HG03565 (cell line): ENCODE measurements at regions not wholly inside any gene's neighbourhood (a gene's known extent, or its start where the extent isn't known, plus 50 kb on each side); places are given as distances from the start of the nearest gene placed in this dataset.
"Not testable (repeated sequence)": the region's sequence is repeated elsewhere in the genome, so short reads cannot be mapped to it uniquely, and the experiment has no call there.

Source experiments
- ATAC-seq: cut with Tn5 transposase; IDR thresholded peaks from one replicate; pipeline ENCODE4 v1.9.1; 2021; ENCODE audit warnings: mild to moderate bottlenecking, moderate library complexity; ENCODE audit not compliant: unreplicated experiment

DNA sequence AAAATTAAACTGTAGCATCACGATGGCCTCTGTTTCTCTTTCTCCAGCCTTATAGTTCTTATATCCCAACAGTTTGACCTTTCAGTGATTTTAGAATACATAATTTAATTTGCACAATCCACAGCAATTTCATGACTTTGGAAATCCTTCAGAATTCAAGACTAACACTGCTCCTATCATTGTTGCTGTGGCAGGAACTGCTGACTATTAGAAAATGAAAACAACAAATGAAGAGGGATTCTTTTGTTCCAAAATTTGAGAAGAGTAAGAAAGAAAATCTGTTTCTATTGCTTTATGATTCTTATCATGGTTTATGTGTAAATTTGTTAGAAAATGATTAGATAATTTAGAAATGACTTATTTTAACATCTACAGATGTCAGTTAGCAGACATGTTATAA, 604.0 kb upstream of the ADGRB3 start:
- no peak for ATAC-seq

DNA sequence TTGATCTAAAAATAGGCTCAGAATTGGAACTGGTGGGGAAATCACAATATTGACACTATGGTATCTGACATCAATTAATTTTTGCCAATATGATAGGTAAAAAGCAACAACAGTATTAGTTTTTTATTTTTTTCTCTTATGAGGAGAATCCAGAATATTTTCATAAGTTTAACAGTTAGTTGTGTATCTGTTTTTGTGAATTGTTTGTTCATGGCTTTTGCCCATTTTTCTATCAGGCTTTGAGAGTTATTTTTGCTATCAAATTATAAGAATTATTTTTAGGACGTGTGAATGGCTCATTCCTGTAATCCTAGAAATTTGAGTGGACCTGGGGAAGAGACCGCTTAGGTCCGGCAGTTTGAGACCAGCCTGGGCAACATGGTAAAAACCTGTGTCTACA, 608.6 kb upstream of the ADGRB3 start:
- ATAC-seq: no peak

DNA sequence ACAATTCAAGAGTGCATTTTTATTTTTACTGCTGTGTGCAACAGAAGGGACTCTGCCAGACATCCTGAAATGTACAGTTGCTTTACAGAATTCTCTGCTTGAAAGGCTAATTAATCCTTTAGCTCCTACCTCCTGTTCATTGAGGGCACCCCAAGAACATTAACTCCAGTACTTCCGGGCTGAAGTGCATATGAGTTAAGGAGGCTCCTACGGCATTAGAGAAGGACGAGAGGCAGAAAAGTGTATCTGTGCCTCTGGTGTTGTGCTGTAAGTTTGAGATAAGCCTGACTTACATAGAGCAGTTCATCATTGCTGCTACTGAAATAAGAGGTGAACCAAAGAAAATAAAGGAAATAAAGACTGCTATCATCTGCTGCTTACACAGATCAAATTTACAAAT, 609.3 kb upstream of the ADGRB3 start:
- no peak for ATAC-seq

DNA sequence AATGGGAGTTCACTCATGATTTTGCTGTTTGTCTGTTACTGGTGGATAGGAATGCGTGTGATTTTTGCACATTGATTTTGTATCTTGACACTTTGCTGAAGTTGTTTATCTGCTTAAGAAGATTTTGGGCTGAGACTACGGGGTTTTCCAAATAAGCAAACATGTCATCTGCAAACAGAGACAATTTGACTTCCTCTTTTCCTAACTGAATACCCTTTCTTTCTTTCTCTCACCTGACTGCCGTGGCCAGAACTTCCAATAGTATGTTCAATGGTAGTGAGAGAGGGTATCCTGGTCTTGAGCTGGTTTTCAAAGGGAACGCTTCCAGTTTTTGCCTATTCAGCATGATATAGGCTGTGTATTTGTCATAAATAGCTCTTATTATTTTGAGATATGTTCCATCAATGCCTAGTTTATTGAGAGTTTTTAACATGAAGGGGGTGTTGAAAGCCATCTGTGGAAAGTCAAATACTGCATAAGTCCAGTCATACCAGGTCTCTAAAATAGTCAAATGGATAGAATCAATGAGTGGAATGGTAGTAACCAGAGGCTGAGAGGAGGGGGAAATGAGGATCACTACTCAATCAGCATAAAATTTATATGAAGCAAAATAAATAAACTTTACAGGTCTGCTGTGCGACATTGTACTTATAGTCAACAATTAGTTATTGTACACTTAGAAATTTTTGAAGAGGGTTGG, 610.4 kb upstream of the ADGRB3 start:
- no peak for ATAC-seq

DNA sequence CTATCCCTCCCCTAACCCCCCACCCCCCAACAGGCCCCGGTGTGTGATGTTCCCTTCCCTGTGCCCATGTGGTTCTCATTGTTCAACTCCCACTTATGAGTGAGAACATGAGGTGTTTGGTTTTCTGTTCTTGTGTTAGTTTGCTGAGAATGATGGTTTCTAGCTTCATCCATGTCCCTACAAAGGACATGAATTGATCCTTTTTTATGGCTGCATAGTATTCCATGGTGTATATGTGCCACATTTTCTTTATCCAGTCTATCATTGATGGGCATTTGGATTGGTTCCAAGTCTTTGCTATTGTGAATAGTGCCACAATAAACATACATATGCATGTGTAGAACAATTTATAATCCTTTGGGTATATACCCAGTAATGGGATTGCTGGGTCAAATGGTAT, 612.1 kb upstream of the ADGRB3 start:
- ATAC-seq: not testable (repeated sequence)

DNA sequence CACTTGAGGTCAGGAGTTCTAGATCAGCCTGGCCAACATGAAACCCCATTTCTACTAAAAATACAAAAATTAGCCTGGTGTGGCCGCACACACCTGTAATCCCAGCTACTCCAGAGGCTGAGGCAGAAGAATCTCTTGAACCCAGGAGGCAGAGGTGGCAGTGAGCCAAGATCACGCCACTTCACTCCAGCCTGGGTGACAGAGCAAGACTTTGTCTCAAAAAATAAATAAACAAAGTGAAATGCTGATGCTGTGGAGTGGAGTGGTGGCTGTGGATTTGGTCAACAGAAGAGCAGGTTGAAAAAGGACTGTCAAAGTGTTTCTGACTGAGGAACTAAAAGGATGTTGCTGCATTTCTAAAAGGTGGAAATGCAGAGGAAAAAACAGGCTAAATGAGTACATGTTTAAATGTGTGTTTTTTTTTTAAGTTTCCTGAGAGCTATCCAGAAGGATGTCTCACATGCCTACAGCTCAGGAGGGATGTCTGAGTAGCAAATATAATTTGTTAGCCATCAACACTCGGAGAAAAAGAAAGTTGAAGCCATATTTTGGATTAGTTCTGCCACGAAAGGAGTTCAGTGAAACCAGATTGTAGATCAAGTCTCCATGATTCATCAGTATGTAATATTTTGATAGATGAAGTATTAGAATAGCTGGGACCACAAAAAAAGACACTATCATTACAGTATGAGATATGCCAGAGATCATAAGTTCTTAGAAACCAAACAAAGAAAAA, 621.1 kb upstream of the ADGRB3 start:
- no peak for ATAC-seq

- no peak for ATAC-seq
These were observed 622.3 kb upstream of the ADGRB3 start for GRCh38 chr6:68012822-68013221.

DNA sequence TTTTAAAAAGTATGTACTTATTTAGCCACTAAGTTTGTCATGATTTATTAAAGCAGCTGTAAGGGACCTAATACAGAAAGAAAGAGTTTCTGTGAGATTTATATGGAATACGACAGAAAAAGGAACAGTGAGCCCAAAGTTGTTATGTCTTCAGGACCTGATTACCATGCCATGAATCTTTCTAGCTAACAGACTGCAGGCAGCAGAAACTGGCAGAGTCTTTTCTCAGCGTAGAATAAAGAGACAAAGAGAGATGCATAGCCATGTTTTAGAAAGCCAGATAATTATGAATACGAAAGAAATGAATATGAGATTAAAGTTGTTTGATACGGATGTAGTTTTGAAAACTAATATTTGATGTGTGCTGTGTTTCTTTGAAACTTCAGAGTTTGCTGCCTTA, 624.1 kb upstream of the ADGRB3 start:
- no peak for ATAC-seq

GRCh38 chr6:68008445-68008844, 626.6 kb upstream of the ADGRB3 start:
- peak; percentile 82 for ATAC-seq

DNA sequence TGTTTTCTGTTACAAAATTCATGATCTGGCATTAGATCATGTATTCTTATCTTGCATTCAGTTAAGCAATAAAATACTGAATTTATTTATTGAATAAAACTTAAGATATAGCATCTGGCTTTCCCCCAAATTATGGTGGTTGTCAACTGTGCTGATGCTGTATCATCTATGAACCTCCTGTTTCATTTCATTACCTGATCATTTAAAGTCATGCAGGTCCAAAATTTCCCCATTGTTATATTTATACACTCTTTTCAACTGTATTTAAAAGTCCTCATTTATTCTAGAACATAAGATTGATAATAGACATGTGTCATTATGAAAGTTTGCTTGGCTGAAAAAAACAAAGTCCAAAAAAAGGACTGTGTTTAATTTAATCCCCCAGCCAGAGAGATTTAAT, 627.4 kb upstream of the ADGRB3 start:
- ATAC-seq: no peak

- ATAC-seq: no peak
These were observed 648.3 kb upstream of the ADGRB3 start for GRCh38 chr6:67986694-67987232.

GRCh38 chr6:67976486-67976885, 658.6 kb upstream of the ADGRB3 start:
- ATAC-seq: no peak

- no peak for ATAC-seq
These were observed 660.2 kb upstream of the ADGRB3 start for GRCh38 chr6:67974931-67975330.

DNA sequence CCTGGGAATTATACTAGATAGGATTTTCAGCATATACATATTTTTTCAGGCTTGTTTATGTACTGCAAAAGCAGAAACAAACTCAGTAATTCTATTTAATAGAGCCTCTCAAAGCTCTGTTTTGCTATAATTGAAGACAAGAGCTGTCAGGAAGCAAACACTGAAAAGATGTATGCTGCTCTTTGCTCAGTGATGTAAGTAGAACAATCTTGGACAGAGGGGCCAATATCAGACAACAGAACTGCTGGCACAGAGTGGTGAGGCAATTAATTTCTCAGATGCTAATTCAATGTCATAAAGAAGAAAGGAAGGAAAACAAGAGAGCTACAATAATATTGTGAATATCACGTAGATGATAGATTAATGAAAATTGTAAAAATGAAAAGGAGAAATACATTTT, 663.3 kb upstream of the ADGRB3 start:
- ATAC-seq: no peak

DNA sequence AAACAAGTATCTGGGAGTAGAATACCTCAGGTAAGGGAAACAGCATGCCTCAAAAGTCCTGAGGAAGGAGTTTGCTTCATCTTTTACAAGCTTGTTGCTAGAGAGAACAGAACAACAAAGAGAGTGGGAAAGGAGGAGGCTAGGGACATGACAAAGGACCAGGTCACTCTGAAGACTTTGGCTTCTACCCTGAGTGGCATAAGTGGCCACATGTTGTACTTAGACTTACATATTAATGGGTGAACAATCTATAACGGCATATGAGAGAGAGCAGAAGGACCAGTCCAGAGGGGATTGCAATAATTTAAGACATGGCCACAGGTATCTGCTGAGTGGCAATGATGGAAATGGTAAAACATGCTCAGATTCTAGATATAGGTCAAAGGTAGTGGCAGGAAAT, 668.3 kb upstream of the ADGRB3 start:
- no peak for ATAC-seq

DNA sequence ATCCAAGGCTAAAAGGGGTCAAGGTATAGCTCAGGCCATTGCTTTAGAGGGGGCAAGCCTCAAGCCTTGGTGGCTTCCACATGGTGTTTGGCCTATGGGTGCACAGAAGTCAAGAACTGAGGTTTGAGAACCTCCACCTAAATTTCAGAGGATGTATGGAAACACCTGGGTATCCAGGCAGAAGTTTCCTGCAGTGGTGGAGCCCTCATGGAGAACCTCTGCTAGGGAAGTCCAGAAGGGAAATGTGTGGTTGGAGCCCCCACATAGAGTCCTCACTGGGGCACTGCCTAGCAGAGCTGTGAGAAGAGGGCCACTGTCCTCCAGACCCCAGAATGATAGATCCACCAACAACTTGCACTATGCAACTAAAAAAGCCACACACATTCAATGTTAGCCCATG, 678.7 kb upstream of the ADGRB3 start:
- no peak for ATAC-seq

DNA sequence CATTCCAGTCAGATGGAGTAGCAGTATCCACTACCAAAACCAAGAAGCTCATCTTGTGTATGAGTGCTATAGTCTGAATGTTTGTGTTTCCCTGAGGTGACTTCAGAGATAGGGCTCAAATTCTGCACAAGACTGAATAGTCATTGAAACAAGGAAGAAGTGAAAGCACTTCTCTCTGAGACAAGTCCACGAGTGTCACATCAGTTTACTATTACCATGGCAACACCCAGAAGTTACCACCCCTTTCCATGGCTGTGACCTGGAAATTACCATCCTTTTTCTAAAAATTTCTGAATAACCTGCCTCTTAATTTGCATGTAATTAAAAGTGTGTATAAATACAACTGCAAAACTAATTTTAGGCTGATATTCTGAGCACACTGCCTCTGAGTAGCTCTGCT, 682.1 kb upstream of the ADGRB3 start:
- ATAC-seq: no peak

- ATAC-seq: no peak
These were observed 683.0 kb upstream of the ADGRB3 start for GRCh38 chr6:67952121-67952520.

GRCh38 chr6:67947762-67948161, 687.3 kb upstream of the ADGRB3 start:
- ATAC-seq: not testable (repeated sequence)

GRCh38 chr6:67935976-67936477, 699.1 kb upstream of the ADGRB3 start:
- no peak for ATAC-seq

GRCh38 chr6:67933278-67933677, 701.8 kb upstream of the ADGRB3 start:
- ATAC-seq: peak; percentile 64

DNA sequence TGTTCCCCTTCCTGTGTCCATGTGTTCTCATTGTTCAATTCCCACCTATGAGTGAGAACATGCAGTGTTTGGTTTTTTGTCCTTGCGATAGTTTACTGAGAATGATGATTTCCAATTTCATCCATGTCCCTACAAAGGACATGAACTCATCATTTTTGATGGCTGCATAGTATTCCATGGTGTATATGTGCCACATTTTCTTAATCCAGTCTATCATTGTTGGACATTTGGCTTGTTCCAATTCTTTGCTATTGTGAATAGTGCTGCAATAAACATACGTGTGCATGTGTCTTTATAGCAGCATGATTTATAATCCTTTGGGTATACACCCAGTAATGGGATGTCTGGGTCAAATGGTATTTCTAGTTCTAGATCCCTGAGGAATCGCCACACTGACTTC, 712.5 kb upstream of the ADGRB3 start:
- not testable (repeated sequence) for ATAC-seq
